ENCODE measurements at regions not wholly inside any gene's neighbourhood (a gene's known extent, or its start where the extent isn't known, plus 50 kb on each side); places are given as distances from the start of the nearest gene placed in this dataset.
"Not testable (repeated sequence)": the region's sequence is repeated elsewhere in the genome, so short reads cannot be mapped to it uniquely, and the experiment has no call there.

DNA sequence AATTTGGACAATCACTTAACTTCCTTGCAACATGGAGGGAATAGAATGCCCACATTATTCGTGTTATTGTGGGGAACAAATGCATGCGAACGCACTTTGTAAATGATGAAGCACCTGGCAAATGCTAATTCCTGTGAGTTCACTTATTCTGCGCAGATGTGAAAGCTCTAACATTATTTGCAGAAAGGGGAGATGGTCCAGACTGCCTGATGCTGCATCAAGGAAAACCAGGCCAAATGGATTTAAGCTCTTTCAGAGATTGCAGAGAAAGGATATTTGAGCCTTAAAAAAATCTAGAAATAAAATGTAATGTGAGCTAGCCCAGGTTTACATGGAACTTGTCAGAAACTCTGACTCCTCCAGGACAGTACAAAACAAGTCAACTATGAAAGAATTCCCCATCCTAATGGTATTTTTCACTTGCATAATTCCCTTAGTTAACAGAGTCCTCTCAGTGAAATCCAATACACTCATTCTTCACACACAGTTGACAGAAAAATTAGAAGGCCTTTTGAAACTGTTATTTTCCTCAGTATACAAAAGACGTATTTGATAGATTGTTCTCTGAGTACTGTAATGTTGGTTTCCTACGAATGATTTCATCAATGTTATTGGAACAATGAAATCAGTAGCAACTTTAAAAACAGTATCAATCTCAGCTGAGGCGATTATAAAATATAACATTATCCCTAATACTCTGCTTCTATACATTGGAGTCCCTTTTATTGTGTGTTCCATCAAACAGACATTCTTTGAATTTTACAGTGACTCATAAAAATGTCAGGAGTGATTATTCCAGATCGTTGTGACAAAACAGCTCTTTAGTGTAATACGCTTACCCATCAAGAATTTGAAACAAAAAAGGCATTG is 136.3 kb upstream of the ANK3 start:
- no peak overlapping the region for H3K27ac ChIP-seq

DNA sequence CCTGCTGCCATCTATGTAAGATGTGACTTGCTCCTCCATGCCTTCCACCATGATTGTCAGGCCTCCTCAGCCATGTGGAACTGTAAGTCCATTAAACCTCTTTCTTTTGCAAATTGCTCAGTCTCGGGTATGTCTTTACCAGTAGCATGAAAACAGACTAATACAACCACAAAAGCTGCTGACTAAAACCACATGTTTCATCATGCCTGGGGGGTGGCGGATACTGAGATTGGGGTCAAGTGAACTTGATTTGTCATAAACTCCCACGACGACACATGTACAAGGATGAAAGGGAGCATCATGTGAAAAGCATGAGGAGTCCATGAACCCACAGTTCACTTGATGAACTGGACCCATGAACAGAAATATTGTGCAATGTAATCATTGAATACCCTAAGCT is 134.9 kb upstream of the ANK3 start:
- Histone ChIP-seq H3K27ac (no peak overlapping the region), H3K9me3 (no peaks in the 10 kb centered on the region), H3K4me1 (peaks cover 0 to 7% (median 0%) of the 10 kb centered on the region in 12 donors), H3K27me3 (no peaks in the 10 kb centered on the region), H3K36me3 (no peaks in the 10 kb centered on the region), H3K4me3 (no peak overlapping the region)
- TF ChIP-seq POLR2A (IDR thresholded peaks at IDR 0.05) (no peak), CTCF (IDR thresholded peaks at IDR 0.05) (no peak)
- WGBS, 4 donors, result 93 to 98% (median 94%) methylated on average over 4 of the region's 4 CpGs
- no peak for ATAC-seq
- DNase-seq, result no peak
- intact Hi-C loops (cut with DNase I), result no loop called here

More for the DNA sequence above, 136.3 kb upstream of the ANK3 start:
- Histone ChIP-seq H3K36me3 (no peaks in the 10 kb centered on the region), H3K4me1 (peaks cover 0 to 7% (median 0%) of the 10 kb centered on the region in 12 donors), H3K9me3 (no peaks in the 10 kb centered on the region), H3K27me3 (no peaks in the 10 kb centered on the region), H3K4me3 (no peak overlapping the region)
- TF ChIP-seq CTCF (IDR thresholded peaks at IDR 0.05) (no peak), POLR2A (IDR thresholded peaks at IDR 0.05) (no peak)
- intact Hi-C loops (cut with DNase I), result no loop called here
- no peak for DNase-seq
- no peak for ATAC-seq
- 76 to 80% (median 78%) methylated on average over 9 of the region's 9 CpGs for WGBS, 4 donors

GRCh38 chr10:60523371-60523770 is 133.7 kb upstream of the ANK3 start:
- H3K4me1 ChIP-seq; H3K9me3 ChIP-seq; intact Hi-C loops (cut with DNase I); ATAC-seq; H3K4me3 ChIP-seq; H3K36me3 ChIP-seq; H3K27me3 ChIP-seq; DNase-seq; H3K27ac ChIP-seq: not testable (repeated sequence)
- WGBS, 4 donors, result 89 to 100% (median 96%) methylated on average over 2 to 4 of the region's 4 CpGs

DNA sequence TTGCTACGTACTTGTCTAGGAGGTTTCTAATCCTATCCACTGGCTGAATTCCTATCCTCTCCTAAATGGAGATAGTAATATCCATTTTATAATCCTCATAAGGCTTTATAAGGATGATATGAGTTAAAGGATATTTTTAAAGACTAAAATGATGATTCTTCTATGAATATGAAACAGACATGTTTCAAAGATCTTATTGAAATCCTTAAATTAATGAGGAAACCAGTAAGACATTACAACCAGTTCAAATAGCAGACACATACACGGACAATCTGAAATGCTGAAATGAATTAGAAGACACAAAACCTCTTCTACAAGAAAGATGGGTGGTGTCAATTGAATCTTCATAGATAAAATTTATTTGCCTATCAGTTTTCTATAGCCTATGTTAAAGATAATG is 132.9 kb upstream of the ANK3 start:
- Histone ChIP-seq H3K27ac (no peak overlapping the region), H3K36me3 (no peaks in the 10 kb centered on the region), H3K4me1 (peaks cover 0 to 7% (median 0%) of the 10 kb centered on the region in 12 donors), H3K9me3 (no peaks in the 10 kb centered on the region), H3K27me3 (no peaks in the 10 kb centered on the region), H3K4me3 (no peak overlapping the region)
- 72 to 87% (median 84%) methylated on average over 2 of the region's 2 CpGs for WGBS, 4 donors
- DNase-seq (no peak), ATAC-seq (no peak)
- intact Hi-C loops (cut with DNase I), result no loop called here
- TF ChIP-seq POLR2A (IDR thresholded peaks at IDR 0.05) (no peak), CTCF (IDR thresholded peaks at IDR 0.05) (no peak)

Data from heart left ventricle (tissue), 16 donors.